ENCODE measurements at regions not wholly inside any gene's neighbourhood (a gene's known extent, or its start where the extent isn't known, plus 50 kb on each side); places are given as distances from the start of the nearest gene placed in this dataset.

DNA sequence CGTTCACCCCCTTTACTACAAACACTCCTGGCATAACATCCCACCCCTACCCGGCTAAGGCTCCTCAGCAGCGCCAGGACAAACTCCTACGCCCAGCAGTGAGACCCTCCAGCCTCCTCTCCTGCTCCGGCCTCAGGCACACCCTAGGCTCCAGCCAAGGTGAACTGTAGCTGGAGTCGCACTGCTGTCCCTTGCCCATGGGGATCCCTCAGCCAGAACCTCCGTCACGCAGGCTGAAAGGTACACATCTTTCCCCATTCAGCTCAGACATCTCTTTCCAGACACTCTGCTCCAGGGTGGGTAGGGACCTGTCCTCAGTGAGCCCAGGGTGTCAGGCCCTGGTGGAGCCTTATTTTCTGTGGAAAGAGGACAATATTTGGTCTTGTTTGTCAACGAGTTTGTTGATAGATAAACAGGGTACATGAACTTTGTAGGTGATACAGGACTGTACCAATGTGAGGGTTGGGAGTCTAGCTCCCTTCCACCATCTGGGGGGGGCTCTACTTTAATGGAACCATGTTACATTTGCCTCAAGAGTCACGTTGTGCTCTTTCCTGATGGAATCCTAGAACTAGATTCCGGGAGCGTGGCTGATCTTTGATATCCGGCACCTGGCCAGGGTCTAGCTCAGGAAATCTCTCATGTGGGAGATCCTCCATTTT is 56.5 kb upstream of the SSBP3 start:
- DNase-seq (ENCODE audit: low read depth, low spot score), result no peak
- Histone ChIP-seq H3K27me3 (ENCODE audit: insufficient read depth, low read length) (no peaks in the 10 kb centered on the region), H4K20me1 (ENCODE audit: insufficient read depth) (no peaks in the 10 kb centered on the region), H3K4me3 (replicated peaks in 1 of 2; ENCODE audit: low read depth in 1 of 2, low read length in 2 of 2) (no peak overlapping the region), H3K27ac (ENCODE audit: low read depth, low read length) (no peak overlapping the region), H3K9ac (ENCODE audit: low read length) (no peak overlapping the region), H3K4me1 (ENCODE audit: control insufficient read depth in 1 of 2, insufficient read depth in 2 of 2, low read length in 2 of 2) (peaks cover 19 to 30% of the 10 kb centered on the region in 2 experiments; a peak in 3 of 4 replicates), H3K9me2 (ENCODE audit: insufficient read depth) (no peaks in the 10 kb centered on the region), H2AFZ (ENCODE audit: low read depth, low read length, poor library complexity, severe bottlenecking) (no peak overlapping the region), H3K4me2 (ENCODE audit: low read length) (no peak overlapping the region), H3K36me3 (ENCODE audit: control insufficient read depth in 1 of 2, insufficient read depth in 2 of 2, low read length in 2 of 2) (no peaks in the 10 kb centered on the region), H3K9me3 (ENCODE audit: control insufficient read depth in 1 of 2, insufficient read depth in 1 of 2, low read depth in 1 of 2, low read length in 2 of 2) (no peaks in the 10 kb centered on the region), H3K79me2 (ENCODE audit: insufficient read depth, low read length) (no peaks in the 10 kb centered on the region)
- intact Hi-C loops (cut with micrococcal nuclease), result no loop called here
- ChIA-PET CTCF (no interaction called here), RAD21 (ENCODE audit: low non-redundant PET in 1 of 2, low total read pairs in 2 of 2, uncharacterized antibody in 2 of 2, unreplicated experiment in 2 of 2) (no interaction called here), POLR2A (interaction anchor here (0.5 kb wide), 1 partner anchor 24 kb away, joined by 3 read pairs; no protein-coding TSS in a partner anchor)
- ATAC-seq, result no peak
- TF ChIP-seq EZH2phosphoT487 (IDR thresholded peaks at IDR 0.05; ENCODE audit: borderline replicate concordance) (no peak), ZNF274 (IDR thresholded peaks at IDR 0.05; ENCODE audit: low read depth, low read length) (no peak), JUND (IDR thresholded peaks at IDR 0.05) (no peak), CEBPB (IDR thresholded peaks at IDR 0.05; ENCODE audit: low read depth) (no peak), SP1 (IDR thresholded peaks at IDR 0.05; ENCODE audit: low read depth) (no peak), POLR2A (IDR thresholded peaks at IDR 0.05; ENCODE audit: borderline replicate concordance, extremely low read depth, insufficient read depth, insufficient read length) (no peak), POLR2AphosphoS5 (IDR thresholded peaks at IDR 0.05; ENCODE audit: low read depth, low read length) (no peak), RAD21 (IDR thresholded peaks at IDR 0.05; ENCODE audit: low read depth) (no peak), SIN3A (IDR thresholded peaks at IDR 0.05; ENCODE audit: low read depth) (no peak), EZH2 (IDR thresholded peaks at IDR 0.05) (no peak), ELF1 (IDR thresholded peaks at IDR 0.05; ENCODE audit: borderline replicate concordance, low read depth) (no peak), SRF (IDR thresholded peaks at IDR 0.05; ENCODE audit: low read depth) (no peak), FOSL1 (IDR thresholded peaks at IDR 0.05; ENCODE audit: low read depth) (no peak)
- TF ChIP-seq, protein P1, sequence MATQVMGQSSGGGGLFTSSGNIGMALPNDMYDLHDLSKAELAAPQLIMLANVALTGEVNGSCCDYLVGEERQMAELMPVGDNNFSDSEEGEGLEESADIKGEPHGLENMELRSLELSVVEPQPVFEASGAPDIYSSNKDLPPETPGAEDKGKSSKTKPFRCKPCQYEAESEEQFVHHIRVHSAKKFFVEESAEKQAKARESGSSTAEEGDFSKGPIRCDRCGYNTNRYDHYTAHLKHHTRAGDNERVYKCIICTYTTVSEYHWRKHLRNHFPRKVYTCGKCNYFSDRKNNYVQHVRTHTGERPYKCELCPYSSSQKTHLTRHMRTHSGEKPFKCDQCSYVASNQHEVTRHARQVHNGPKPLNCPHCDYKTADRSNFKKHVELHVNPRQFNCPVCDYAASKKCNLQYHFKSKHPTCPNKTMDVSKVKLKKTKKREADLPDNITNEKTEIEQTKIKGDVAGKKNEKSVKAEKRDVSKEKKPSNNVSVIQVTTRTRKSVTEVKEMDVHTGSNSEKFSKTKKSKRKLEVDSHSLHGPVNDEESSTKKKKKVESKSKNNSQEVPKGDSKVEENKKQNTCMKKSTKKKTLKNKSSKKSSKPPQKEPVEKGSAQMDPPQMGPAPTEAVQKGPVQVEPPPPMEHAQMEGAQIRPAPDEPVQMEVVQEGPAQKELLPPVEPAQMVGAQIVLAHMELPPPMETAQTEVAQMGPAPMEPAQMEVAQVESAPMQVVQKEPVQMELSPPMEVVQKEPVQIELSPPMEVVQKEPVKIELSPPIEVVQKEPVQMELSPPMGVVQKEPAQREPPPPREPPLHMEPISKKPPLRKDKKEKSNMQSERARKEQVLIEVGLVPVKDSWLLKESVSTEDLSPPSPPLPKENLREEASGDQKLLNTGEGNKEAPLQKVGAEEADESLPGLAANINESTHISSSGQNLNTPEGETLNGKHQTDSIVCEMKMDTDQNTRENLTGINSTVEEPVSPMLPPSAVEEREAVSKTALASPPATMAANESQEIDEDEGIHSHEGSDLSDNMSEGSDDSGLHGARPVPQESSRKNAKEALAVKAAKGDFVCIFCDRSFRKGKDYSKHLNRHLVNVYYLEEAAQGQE (IDR thresholded peaks at IDR 0.05; ENCODE audit: low read depth), result no peak
- BruUV-seq (replicated peaks), result no TSS peak
